LNCAP (cell line): ENCODE measurements at regions not wholly inside any gene's neighbourhood (a gene's known extent, or its start where the extent isn't known, plus 50 kb on each side); places are given as distances from the start of the nearest gene placed in this dataset.

Experiments used
- TF ChIP-seq, protein P1 (sequence below): fragments of 450-650 bp; IDR thresholded peaks from 2 replicates; pipeline ENCODE4 v1.5.1; 2017; ENCODE audit warnings: mild to moderate bottlenecking

DNA sequence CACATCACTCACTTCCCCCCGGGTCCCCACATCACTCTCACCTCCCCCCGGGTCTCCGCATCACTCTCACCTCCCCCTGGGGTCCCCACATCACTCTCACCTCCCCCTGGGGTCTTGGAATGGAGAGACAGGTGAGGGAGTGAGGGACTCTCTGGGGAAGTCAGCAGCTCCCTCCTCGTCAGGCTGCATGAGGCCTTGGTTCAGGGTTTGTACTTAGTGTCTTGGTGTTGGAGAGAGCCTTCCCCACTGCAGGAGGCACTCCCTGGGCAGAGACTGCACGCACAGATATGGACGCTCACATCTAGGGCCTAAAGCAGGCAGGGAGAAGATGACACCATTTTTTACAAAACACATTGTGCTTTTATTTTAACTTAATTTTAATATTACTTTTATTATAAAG is 56.5 kb upstream of the IRX4 start:
- TF ChIP-seq, protein P1, sequence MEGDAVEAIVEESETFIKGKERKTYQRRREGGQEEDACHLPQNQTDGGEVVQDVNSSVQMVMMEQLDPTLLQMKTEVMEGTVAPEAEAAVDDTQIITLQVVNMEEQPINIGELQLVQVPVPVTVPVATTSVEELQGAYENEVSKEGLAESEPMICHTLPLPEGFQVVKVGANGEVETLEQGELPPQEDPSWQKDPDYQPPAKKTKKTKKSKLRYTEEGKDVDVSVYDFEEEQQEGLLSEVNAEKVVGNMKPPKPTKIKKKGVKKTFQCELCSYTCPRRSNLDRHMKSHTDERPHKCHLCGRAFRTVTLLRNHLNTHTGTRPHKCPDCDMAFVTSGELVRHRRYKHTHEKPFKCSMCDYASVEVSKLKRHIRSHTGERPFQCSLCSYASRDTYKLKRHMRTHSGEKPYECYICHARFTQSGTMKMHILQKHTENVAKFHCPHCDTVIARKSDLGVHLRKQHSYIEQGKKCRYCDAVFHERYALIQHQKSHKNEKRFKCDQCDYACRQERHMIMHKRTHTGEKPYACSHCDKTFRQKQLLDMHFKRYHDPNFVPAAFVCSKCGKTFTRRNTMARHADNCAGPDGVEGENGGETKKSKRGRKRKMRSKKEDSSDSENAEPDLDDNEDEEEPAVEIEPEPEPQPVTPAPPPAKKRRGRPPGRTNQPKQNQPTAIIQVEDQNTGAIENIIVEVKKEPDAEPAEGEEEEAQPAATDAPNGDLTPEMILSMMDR = no peak

DNA sequence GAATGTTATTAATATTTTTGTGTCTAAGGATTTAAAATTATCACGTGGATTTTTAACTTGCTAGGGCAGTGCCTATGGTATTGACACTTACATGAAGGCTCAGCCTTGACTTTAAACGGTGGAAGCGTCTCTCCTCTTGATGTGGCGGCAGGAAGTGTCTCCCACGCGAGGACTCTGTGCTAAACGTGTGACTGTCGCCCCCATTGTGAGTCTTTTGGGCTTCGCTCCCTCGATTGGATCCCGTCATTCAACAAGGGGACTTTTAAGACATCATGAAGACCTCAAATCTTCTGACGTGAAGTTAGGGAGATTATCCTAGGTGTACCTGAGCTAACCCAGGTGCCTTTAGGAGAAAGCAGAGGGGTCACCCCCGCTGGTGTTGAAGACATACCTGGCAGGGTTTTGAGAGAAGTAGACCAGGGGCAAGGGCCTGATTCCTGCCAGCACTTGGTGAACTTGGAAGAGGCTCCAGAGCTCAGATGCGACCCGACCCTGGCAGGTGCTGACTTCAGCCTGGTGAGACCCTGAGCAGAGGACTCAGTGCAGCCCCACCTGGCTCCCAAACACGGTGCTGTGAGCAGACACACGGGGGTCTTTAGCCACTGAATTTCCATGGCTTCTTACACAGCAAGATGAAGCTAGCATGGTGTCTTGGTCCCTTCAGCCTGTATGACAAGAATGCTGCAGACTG is 55.7 kb upstream of the IRX4 start:
- TF ChIP-seq, protein P1 = no peak

DNA sequence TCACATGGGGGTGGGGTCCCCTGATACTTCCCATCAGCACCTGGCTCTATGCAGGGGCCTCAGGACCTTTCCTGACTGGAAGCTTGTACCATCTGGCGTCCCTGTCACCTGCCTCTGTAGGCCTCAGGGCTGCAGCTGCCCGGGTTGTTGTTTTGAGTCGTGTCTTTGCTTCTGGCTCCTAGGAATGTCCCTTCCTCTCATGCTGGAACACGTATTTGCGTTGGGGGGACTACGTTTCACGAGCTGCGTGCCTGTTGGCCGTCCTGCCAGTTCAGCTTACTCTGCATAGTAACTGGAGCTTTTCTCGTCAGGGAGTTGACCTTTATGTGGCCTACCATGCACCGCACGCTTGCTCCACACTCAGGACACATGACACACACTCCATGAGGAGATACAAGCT is 54.9 kb upstream of the IRX4 start:
- TF ChIP-seq, protein P1 = no peak

DNA sequence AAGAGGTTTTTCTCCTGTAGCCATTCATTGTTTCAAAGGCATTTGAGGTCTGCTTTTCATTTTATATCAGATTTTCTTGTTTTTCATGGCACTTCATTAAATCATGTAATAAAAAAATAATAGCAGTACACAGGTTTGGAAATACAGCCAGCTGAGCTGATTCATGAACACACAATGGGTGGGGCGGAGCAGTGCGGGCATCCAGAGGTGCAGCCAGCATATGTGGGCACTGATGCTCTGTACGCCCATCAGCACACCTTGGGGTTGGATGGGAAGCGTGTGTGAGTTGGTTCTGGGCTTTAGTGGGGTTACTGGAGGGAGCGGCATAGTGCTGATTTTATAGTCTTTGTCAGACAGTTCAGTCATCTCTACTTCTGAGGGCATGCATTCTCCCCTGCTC is 54.2 kb upstream of the IRX4 start:
- TF ChIP-seq, protein P1 = no peak

DNA sequence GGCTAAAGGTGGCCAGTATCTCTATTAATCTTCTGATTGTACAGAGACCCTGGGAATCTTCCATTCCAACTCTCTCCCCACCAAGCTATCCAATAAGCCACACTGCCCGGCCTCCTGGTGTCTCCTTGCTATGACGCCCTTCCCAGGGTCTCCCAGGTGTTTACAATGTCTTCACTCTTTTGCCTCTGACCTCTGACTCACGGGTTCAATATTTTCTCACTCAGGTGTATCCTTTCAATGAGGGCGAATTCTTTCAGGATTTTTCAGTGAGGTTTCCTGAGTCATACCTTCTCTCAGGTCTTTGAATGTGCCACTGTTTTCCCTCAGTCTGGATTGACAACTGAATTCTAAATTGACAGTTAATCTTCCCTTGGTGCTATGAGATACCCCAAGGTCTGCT is 53.7 kb upstream of the IRX4 start:
- TF ChIP-seq, protein P1 = no peak

DNA sequence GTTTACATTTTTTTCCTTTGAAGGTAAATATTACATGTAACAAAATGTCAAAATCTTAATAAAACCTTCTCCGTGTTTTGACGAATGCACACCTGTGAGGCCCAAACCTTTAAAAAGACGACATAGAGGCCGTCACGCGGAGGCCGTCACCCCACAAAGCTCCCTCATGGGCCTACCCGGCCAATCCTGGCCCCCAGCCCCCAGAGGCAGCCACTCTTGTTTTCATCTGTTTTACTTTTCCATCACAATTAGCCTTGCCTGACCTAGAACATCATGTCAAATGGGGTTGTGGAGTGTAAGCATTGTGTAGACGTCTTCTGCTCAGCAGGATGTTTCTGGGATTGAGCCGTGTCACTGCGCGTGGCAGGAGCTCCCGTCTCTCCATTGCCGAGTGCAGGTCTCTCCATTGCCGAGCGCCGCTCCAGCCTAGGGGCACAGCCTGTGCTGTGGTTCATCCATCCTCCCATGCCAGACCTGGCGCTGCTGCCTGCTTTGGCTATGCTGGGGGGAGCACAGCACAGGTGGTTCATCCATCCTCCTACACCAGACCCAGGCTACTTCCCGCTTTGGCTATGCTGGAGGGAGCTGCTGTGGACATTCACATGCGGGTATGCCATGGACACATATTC is 52.2 kb upstream of the IRX4 start:
- TF ChIP-seq, protein P1 = no peak

DNA sequence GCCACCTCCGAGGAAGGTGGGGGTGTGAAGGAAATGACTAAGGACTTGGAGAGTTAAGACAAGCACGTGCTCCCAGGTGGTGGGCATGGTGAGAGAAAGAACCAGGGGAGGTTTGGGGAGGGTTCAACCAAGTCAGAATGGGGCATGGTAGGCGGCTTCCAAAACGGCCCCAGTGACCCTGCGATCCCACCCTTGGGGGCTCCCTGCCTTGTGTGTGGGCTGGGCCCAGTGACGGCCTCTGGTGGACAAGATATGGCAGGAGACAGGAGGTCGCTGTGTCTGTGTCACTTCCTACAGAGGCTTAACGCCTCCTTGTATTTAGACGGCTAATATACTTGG is 51.3 kb upstream of the IRX4 start:
- TF ChIP-seq, protein P1 = no peak
